Hepatocyte (in vitro differentiated cells): ENCODE measurements at regions not wholly inside any gene's neighbourhood (a gene's known extent, or its start where the extent isn't known, plus 50 kb on each side); places are given as distances from the start of the nearest gene placed in this dataset.
"Not testable (repeated sequence)": the region's sequence is repeated elsewhere in the genome, so short reads cannot be mapped to it uniquely, and the experiment has no call there.

ENCODE experiments used
- CTCF ChIP-seq: fragments of 200-600 bp; sonication (generic); IDR thresholded peaks from 2 replicates; pipeline ENCODE4 v1.5.1; 2016; ENCODE audit warnings: antibody characterized with exemption, mild to moderate bottlenecking; ENCODE audit not compliant: poor library complexity
- EZH2 ChIP-seq: fragments of 200-600 bp; sonication (generic); IDR thresholded peaks from 2 replicates; pipeline ENCODE4 v1.6.1; 2016; ENCODE audit warnings: antibody characterized with exemption, mild to moderate bottlenecking, borderline replicate concordance
- EZH2phosphoT487 ChIP-seq: fragments of 200-600 bp; sonication (generic); IDR thresholded peaks from one replicate; pipeline ENCODE4 v1.6.1; 2018; ENCODE audit warnings: antibody characterized with exemption, mild to moderate bottlenecking, low read depth, moderate library complexity; ENCODE audit not compliant: unreplicated experiment, severe bottlenecking

- not testable (repeated sequence) for TF ChIP-seq EZH2, CTCF, EZH2phosphoT487
Observed at GRCh38 chr4:49575250-49575649, 589.2 kb downstream of the CWH43 start.
